Lower leg skin (tissue), 4 donors: ENCODE measurements at regions not wholly inside any gene's neighbourhood (a gene's known extent, or its start where the extent isn't known, plus 50 kb on each side); places are given as distances from the start of the nearest gene placed in this dataset.

Source experiments
- DNase-seq, 2 donors: peaks; one replicate each; pipeline ENCODE4 v3.0.0-alpha.2; 2019; ENCODE audit warnings: low spot score in 2 of 2
- H3K4me3 ChIP-seq: fragments of 200-600 bp; sonication (generic); 2 replicates; pipeline ENCODE4 v1.5.1; 2017; ENCODE audit warnings: mild to moderate bottlenecking, low read depth; ENCODE audit not compliant: poor library complexity, severe bottlenecking
- CTCF ChIP-seq, 3 donors: fragments of 450-650 bp; IDR thresholded peaks; one replicate each; pipeline ENCODE4 v1.5.1; 2016; ENCODE audit warnings: antibody characterized with exemption in 3 of 3, mild to moderate bottlenecking in 3 of 3, moderate library complexity in 2 of 3
- POLR2A ChIP-seq, 2 donors: fragments of 450-650 bp; IDR thresholded peaks; one replicate each; pipeline ENCODE4 v1.6.1; 2016 to 2017; ENCODE audit warnings: antibody characterized with exemption in 2 of 2, mild to moderate bottlenecking in 1 of 2, moderate library complexity in 1 of 2
- WGBS, 2 donors: methylation state at CpG; one replicate each; pipeline ENCODE4 v1.1.5; 2018; 5-methylcytosine and 5-hydroxymethylcytosine counted together
- intact Hi-C: fragments of 100-400 bp; cut with DNase I; formaldehyde crosslinking; loops from one replicate; pipeline ENCODE4 v1.15.0; 2023; ENCODE audit warnings: low total_unique reads

GRCh38 chr15:66963084-66963483, 102.3 kb upstream of the SMAD3 start:
- intact Hi-C loops = no loop called here
- WGBS, 2 donors = 90% methylated on average over 5 of the region's 5 CpGs
- TF ChIP-seq POLR2A (IDR thresholded peaks at IDR 0.05) (no peak), CTCF (IDR thresholded peaks at IDR 0.05) (no peak)
- H3K4me3 ChIP-seq = no peak overlapping the region
- peak in 1 of 2 donors; percentile 54 for DNase-seq

GRCh38 chr15:66963710-66964109, 101.7 kb upstream of the SMAD3 start:
- TF ChIP-seq CTCF (IDR thresholded peaks at IDR 0.05) = no peak
- TF ChIP-seq POLR2A (IDR thresholded peaks at IDR 0.05) = no peak
- peak in 1 of 2 donors; percentile 39 for DNase-seq
- 37 to 58% methylated on average over 1 of the region's 1 CpG for WGBS, 2 donors
- intact Hi-C loops = no loop called here
- no peak overlapping the region for H3K4me3 ChIP-seq

- 91 to 95% methylated on average over 9 of the region's 9 CpGs for WGBS, 2 donors
- TF ChIP-seq POLR2A (IDR thresholded peaks at IDR 0.05) (no peak), CTCF (IDR thresholded peaks at IDR 0.05) (no peak)
- DNase-seq = peak in 1 of 2 donors; percentile 60
- intact Hi-C loops = no loop called here
- no peak overlapping the region for H3K4me3 ChIP-seq
Observed at GRCh38 chr15:66964111-66964738, 101.2 kb upstream of the SMAD3 start.

GRCh38 chr15:66964791-66965190, 100.6 kb upstream of the SMAD3 start:
- no peak overlapping the region for H3K4me3 ChIP-seq
- intact Hi-C loops = no loop called here
- TF ChIP-seq CTCF (IDR thresholded peaks at IDR 0.05) = no peak
- no peak for TF ChIP-seq POLR2A (IDR thresholded peaks at IDR 0.05)
- 89 to 98% methylated on average over 9 of the region's 9 CpGs for WGBS, 2 donors
- peak in 1 of 2 donors; percentile 31 for DNase-seq

- no peak overlapping the region for H3K4me3 ChIP-seq
- intact Hi-C loops = no loop called here
- TF ChIP-seq CTCF (IDR thresholded peaks at IDR 0.05) (no peak), POLR2A (IDR thresholded peaks at IDR 0.05) (no peak)
- WGBS, 2 donors = 88 to 94% methylated on average over 10 of the region's 10 CpGs
- DNase-seq = peak in 1 of 2 donors; percentile 43
Observed at GRCh38 chr15:66965201-66965900, 100.1 kb upstream of the SMAD3 start.
